ENCODE measurements at regions not wholly inside any gene's neighbourhood (a gene's known extent, or its start where the extent isn't known, plus 50 kb on each side); places are given as distances from the start of the nearest gene placed in this dataset.
"Not testable (repeated sequence)": the region's sequence is repeated elsewhere in the genome, so short reads cannot be mapped to it uniquely, and the experiment has no call there.

GRCh38 chr5:135179308-135179980 lies 145.4 kb upstream of the PITX1 start:
- no peak for DNase-seq (ENCODE audit: low spot score)

DNA sequence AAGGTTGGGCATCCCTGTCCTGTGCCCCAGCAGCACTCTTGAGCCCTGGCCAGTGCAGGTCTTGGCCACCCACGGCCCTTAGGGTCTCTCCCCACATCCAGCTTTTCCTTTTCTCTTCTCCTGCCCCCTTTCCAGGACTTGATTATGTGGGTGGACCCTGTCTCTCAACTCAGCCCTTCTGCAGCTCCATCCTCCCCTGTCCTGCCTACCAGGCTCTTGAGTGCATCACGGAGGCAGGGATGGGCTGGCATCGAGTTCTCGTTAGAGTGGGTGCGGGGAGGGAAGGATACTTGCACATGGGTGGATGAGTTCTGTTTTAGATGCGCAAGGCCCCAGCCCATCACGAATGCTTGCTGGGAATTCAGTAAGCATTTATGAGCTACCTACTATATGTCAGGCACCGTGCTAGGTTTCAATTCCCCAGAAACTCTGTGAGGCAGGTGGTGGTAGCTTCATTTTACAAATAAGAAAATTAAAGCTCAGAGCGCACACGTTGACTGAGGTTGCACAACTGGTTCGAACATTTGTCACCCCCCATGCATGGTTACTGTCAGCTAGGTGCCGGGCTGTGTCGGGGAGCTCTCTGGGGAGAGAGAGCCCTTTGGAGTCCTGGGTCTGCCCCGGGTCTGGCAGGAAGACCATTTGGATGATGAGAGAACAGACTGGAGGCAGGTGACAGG lies 144.6 kb upstream of the PITX1 start:
- DNase-seq (ENCODE audit: low spot score): no peak

- no peak for DNase-seq (ENCODE audit: low spot score)
Measured at GRCh38 chr5:135177591-135177990, 143.6 kb upstream of the PITX1 start.

DNA sequence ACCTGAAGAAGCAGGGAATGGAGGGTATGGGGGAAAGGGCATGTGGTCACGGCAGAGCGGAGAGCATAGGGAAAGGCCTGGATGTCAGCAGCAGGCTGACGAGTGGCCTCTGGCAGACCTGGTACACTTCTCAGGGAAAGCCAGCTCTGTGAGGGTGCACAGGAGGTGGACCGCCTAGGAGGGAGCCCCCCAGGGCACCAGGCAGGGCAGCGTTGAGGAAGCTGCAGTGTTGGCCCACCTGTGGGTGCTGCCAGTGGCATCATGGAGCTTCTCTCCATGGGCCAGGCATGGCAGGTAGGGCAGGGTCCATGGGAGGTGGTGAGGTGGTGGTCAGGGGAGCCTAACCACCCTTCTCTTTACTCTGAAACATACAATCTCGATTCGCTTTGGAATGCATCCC lies 143.0 kb upstream of the PITX1 start:
- no peak for DNase-seq (ENCODE audit: low spot score)

DNA sequence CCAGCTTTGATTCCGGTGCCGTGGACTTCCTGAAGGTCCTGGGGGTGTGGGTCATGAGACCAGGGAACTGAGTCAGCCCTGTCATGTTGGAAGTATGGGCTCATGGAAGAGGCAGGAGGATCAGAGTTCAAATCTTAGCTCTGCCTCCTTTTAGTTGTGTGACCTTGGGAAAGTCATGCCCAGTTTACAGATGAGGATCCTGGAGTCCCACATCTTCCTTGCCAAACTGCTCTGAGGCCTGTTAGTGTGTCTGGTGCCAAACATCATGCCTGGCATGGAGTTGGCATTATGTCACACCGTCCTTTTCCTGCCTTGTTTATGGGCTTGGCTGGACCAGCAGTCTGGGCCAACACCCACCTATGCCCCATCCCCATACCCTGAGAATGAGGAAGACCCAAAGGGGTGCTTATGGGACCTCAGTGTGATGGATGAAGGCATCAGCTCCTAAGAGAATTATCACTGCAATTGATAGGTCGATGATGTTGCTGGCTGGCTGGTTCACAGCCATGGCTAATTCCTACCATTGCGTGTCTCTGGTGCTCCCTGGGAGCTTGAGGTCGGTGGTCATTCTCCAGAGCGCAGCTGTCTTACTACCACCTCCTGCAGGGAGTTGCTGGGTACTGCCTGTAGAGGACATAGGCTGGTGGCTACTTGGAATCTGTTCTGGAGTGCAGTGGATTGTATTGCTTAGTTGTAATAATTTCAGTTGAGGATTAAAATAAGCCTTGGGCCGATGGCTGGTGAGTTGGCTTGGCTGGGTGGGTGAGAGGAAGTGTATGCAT lies 140.5 kb upstream of the PITX1 start:
- DNase-seq (ENCODE audit: low spot score): no peak

GRCh38 chr5:135173662-135174290 lies 139.7 kb upstream of the PITX1 start:
- DNase-seq (ENCODE audit: low spot score): no peak

GRCh38 chr5:135172718-135173117 lies 138.7 kb upstream of the PITX1 start:
- no peak for DNase-seq (ENCODE audit: low spot score)

DNA sequence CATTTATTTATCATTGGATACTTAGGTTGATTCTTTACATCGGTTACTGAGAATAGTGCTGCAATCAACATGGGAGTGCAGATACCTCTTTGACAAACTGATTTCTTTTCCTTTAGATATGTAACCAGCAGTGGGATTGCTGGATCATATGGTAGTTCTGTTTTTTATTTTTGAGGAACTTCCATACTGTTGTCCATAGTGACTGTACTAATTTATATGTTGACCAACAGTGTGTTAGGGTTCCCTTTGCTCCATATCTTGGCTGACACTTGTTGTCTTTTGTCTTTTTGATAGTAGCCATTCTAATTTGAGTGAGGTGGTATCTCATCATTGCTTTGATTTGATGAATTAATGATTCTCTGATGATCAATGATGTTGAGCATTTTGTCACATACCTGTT lies 137.3 kb upstream of the PITX1 start:
- DNase-seq (ENCODE audit: low spot score): no peak

- no peak for DNase-seq (ENCODE audit: low spot score)
Measured at GRCh38 chr5:135170500-135170899, 136.5 kb upstream of the PITX1 start.

DNA sequence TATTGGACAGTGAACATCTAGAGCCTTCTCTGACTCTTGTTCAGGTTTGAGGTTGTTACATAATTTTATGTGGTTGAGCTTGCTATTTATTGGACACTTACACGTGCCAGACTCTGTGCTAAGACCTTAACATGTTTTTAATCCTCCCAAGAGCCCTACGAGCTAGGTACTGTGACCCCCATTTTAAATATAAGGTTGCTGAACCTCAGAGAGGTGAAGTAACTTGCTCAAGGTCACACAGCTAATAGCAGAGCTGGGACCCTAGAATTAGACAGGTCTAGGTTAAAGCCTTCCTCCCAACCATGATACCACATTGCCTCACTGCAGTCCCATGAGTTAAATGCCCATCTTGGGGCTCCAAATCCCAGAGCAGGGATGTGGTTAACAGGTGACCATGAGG lies 135.7 kb upstream of the PITX1 start:
- no peak for DNase-seq (ENCODE audit: low spot score)

- no peak for DNase-seq (ENCODE audit: low spot score)
Measured at GRCh38 chr5:135167634-135168033, 133.6 kb upstream of the PITX1 start.

GRCh38 chr5:135164873-135165614 lies 131.0 kb upstream of the PITX1 start:
- DNase-seq (ENCODE audit: low spot score): not testable (repeated sequence)

GRCh38 chr5:135163964-135164363 lies 129.9 kb upstream of the PITX1 start:
- DNase-seq (ENCODE audit: low spot score): no peak

DNA sequence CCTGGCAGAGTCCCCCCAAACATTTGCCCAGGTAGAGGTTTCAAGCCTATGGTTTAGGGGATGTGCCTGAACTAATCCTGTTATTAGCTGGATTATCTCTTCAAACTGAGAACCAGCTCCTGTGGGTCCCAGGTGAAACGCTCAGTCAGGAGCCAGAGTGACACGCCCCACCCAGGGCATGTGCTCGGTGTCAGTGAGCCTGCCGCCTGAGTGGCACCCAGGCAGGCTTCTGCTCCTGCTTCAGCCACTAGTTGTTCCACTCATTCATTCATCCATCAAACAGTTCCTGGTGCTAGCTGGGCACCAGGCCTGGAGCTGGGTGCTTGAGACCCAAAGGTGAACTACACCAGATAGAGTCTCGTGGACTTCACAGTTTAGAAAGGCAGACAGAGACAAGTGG lies 129.4 kb upstream of the PITX1 start:
- DNase-seq (ENCODE audit: low spot score): no peak

DNA sequence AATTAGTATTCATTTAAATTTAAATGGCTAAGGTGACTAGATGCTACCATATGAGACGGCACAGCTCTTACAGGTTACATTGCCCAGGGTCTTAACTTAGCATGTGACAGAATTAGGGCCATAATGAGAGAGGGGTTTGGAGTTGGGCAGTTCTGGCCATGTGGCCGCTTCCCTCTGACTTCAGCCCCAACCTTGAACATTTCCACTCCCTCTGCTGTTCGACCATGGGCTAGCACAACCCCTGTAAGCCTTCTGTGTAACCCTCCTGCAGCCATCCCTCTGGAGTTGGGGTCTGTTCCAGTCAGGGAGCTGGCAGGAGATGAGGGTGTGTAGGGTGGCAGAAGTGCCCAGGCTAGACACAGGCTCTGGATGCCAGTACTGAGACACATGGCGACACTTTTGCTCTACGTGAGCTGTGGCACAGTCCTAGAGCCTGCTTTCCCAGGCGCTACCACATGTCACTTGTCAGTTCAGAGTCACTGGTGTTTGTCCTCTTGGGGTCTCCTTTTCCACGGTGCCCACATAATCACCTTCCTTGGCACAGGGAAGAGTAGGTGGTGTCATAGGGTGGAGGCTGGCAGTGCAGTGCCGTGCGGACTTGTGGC lies 128.7 kb upstream of the PITX1 start:
- no peak for DNase-seq (ENCODE audit: low spot score)

- no peak for DNase-seq (ENCODE audit: low spot score)
Measured at GRCh38 chr5:135161221-135161620, 127.2 kb upstream of the PITX1 start.

DNA sequence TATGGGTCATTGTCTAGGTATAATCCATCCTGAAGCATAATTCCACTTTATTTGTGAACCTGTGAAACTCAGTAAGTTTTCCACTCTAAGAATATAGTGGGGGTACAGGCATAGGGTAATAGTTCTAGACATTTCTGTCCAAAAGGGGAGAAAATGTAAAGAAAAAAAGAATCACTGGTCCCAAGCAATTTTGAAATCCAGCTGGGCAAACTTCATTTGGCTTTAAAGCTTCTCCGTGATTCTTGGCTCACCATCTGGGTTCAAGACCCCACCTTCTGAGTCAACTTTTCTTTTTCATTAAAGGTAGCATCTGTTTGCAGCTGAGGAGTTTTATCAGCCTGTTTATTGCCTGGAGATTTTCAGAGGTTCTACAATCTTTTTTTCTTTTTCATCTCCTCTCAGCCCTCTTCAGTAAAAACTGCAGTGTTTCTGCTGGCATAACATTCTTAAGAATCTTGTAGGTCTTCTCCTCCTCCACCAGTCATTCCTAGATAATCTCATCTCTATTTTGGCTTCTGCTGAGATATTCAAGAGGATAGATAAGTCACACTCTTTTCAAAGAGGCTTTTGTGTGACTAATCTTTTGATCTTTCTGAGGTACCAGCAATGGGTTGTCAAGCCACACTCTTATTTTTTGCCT lies 126.1 kb upstream of the PITX1 start:
- no peak for DNase-seq (ENCODE audit: low spot score)

DNA sequence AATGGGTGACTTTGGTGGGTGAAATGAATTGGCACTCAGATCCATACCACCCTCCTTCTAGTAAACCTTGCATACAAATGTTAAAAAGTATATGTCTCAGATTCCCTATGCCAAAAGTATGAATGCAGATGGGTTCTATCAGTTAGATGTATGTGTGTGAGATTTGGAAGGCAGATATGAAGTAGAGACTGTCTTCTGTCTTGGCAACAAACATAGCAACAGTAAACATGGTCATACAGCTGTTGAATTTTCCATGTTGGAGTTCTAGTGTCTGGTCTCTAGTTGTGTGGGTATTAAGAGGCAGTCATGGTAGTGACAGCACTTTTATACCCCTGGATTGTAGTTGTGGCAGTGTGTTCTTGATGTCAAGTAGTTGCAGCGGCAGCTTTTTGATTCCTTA lies 125.6 kb upstream of the PITX1 start:
- no peak for DNase-seq (ENCODE audit: low spot score)

DNA sequence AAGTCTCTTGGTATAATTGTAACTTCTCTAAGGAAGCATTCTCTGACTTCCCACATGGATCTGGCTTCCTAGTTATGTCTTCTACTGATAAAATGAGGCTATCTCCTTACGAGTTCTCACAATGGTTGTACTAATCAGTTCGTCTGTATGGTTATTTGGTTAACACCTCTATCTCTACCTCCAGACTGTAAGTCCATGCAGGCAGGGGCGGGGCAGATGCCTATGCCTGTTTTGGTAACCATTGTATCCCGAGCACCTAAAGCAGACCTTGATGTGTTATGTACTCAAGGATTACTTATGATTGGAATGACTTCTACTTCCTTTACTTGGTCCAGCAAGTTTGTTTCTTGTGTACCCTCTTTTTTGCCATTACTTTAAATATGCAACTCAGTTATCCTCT lies 125.0 kb upstream of the PITX1 start:
- DNase-seq (ENCODE audit: low spot score): no peak

GRCh38 chr5:135158314-135158697 lies 124.3 kb upstream of the PITX1 start:
- DNase-seq (ENCODE audit: low spot score): no peak

Measured in GM03348 (cell line).